ENCODE measurements at regions not wholly inside any gene's neighbourhood (a gene's known extent, or its start where the extent isn't known, plus 50 kb on each side); places are given as distances from the start of the nearest gene placed in this dataset.

GRCh38 chr3:72182206-72182605 is 397.3 kb upstream of the PROK2 start:
- DNase-seq (ENCODE audit: low read depth in 2 of 2): no peak

- no peak for DNase-seq (ENCODE audit: low read depth in 2 of 2)
These were observed 396.3 kb upstream of the PROK2 start for GRCh38 chr3:72181251-72181650.

GRCh38 chr3:72180405-72180804 is 395.5 kb upstream of the PROK2 start:
- no peak for DNase-seq (ENCODE audit: low read depth in 2 of 2)

GRCh38 chr3:72179107-72179464 is 394.1 kb upstream of the PROK2 start:
- no peak for DNase-seq (ENCODE audit: low read depth in 2 of 2)

GRCh38 chr3:72178463-72179106 is 393.6 kb upstream of the PROK2 start:
- DNase-seq (ENCODE audit: low read depth in 2 of 2): no peak

GRCh38 chr3:72177075-72178050 is 392.4 kb upstream of the PROK2 start:
- DNase-seq (ENCODE audit: low read depth in 2 of 2): no peak

- no peak for DNase-seq (ENCODE audit: low read depth in 2 of 2)
These were observed 391.6 kb upstream of the PROK2 start for GRCh38 chr3:72176537-72177041.

GRCh38 chr3:72175296-72175858 is 390.4 kb upstream of the PROK2 start:
- DNase-seq (ENCODE audit: low read depth in 2 of 2): no peak

GRCh38 chr3:72174890-72175289 is 389.9 kb upstream of the PROK2 start:
- no peak for DNase-seq (ENCODE audit: low read depth in 2 of 2)

- DNase-seq (ENCODE audit: low read depth in 2 of 2): no peak
These were observed 389.1 kb upstream of the PROK2 start for GRCh38 chr3:72174040-72174439.

GRCh38 chr3:72171946-72172345 is 387.0 kb upstream of the PROK2 start:
- no peak for DNase-seq (ENCODE audit: low read depth in 2 of 2)

GRCh38 chr3:72171463-72171881 is 386.5 kb upstream of the PROK2 start:
- no peak for DNase-seq (ENCODE audit: low read depth in 2 of 2)

- no peak for DNase-seq (ENCODE audit: low read depth in 2 of 2)
These were observed 384.9 kb upstream of the PROK2 start for GRCh38 chr3:72169561-72170472.

- no peak for DNase-seq (ENCODE audit: low read depth in 2 of 2)
These were observed 384.2 kb upstream of the PROK2 start for GRCh38 chr3:72169120-72169519.

- no peak for DNase-seq (ENCODE audit: low read depth in 2 of 2)
These were observed 380.9 kb upstream of the PROK2 start for GRCh38 chr3:72165808-72166207.

- DNase-seq (ENCODE audit: low read depth in 2 of 2): no peak
These were observed 380.4 kb upstream of the PROK2 start for GRCh38 chr3:72165317-72165716.

- DNase-seq (ENCODE audit: low read depth in 2 of 2): no peak
These were observed 379.7 kb upstream of the PROK2 start for GRCh38 chr3:72164635-72164978.

GRCh38 chr3:72163809-72164634 is 379.1 kb upstream of the PROK2 start:
- no peak for DNase-seq (ENCODE audit: low read depth in 2 of 2)

GRCh38 chr3:72162649-72163184 is 377.8 kb upstream of the PROK2 start:
- DNase-seq (ENCODE audit: low read depth in 2 of 2): no peak

- no peak for DNase-seq (ENCODE audit: low read depth in 2 of 2)
These were observed 377.1 kb upstream of the PROK2 start for GRCh38 chr3:72161881-72162595.
